IMR-90 (cell line): ENCODE measurements at regions not wholly inside any gene's neighbourhood (a gene's known extent, or its start where the extent isn't known, plus 50 kb on each side); places are given as distances from the start of the nearest gene placed in this dataset.

Experiments used
- ATAC-seq: fragments of 200-7000 bp; cut with Tn5 transposase; 2 replicates; pipeline ENCODE4 v1.9.1; 2020; ENCODE audit warnings: low read depth, mild to moderate bottlenecking, moderate library complexity
- BruUV-seq: library from RNA; stranded (reverse); fragments of 400-500 nt; replicated peaks from 2 replicates; lab custom pipeline; 2021; lab: Mats Ljungman, UMichigan
- CTCF ChIA-PET: fragments of 300-600 bp; formaldehyde crosslinking; extraction: SDS; loops from one replicate; lab custom pipeline; 2021; ENCODE audit warnings: antibody characterized with exemption; lab: Yijun Ruan, JAX
- POLR2A ChIA-PET: fragments of 300-600 bp; sonication (Branson Sonifier 250); formaldehyde crosslinking; loops from one replicate; lab custom pipeline; 2022; ENCODE audit warnings: antibody characterized with exemption; ENCODE audit not compliant: unreplicated experiment; lab: Charles Lee
- DNase-seq: peaks from one replicate; pipeline ENCODE4 v3.0.0; 2013
- H2AFZ ChIP-seq: replicated peaks from 2 replicates; pipeline ENCODE3; 2013; ENCODE audit warnings: low read length, mild to moderate bottlenecking; ENCODE audit not compliant: poor library complexity
- H2AK5ac ChIP-seq: 2 replicates; pipeline ENCODE4 v1.6.1; 2013; ENCODE audit warnings: low read depth, low read length, inconsistent platforms
- H2AK9ac ChIP-seq: replicated peaks from 2 replicates; pipeline ENCODE3; 2013; ENCODE audit warnings: mild to moderate bottlenecking, low read depth, low read length, moderate library complexity; ENCODE audit not compliant: poor library complexity
- H2BK120ac ChIP-seq: 2 replicates; pipeline ENCODE4 v1.6.1; 2013; ENCODE audit warnings: low read depth, low read length, inconsistent platforms
- H2BK15ac ChIP-seq: 3 replicates; pipeline ENCODE4 v1.6.1; 2013; ENCODE audit warnings: low read depth, low read length, inconsistent platforms
- H2BK20ac ChIP-seq: 2 replicates; pipeline ENCODE4 v1.6.1; 2013; ENCODE audit warnings: low read depth, mild to moderate bottlenecking, inconsistent platforms, low read length, moderate library complexity
- H2BK5ac ChIP-seq: 2 replicates; pipeline ENCODE4 v1.6.1; 2013; ENCODE audit warnings: mild to moderate bottlenecking, low read depth, low read length, inconsistent platforms; ENCODE audit not compliant: poor library complexity, severe bottlenecking
- H3K14ac ChIP-seq: replicated peaks from 2 replicates; pipeline ENCODE4 v1.6.1; 2013; ENCODE audit warnings: low read depth, low read length, inconsistent platforms
- H3K18ac ChIP-seq: 2 replicates; pipeline ENCODE4 v1.6.1; 2013; ENCODE audit warnings: low read depth, low read length, control low read depth
- H3K23ac ChIP-seq: 2 replicates; pipeline ENCODE4 v1.6.1; 2013; ENCODE audit warnings: low read depth, low read length, inconsistent platforms
- H3K27ac ChIP-seq: 2 replicates; pipeline ENCODE4 v1.5.1; 2013; ENCODE audit warnings: mild to moderate bottlenecking, control low read depth, low read length; ENCODE audit not compliant: insufficient read depth
- H3K27me3 ChIP-seq: 2 replicates; pipeline ENCODE4 v1.6.1; 2013; ENCODE audit warnings: low read length; ENCODE audit not compliant: control insufficient read depth, insufficient read depth
- H3K36me3 ChIP-seq: 2 replicates; pipeline ENCODE4 v1.6.1; 2013; ENCODE audit warnings: low read length, mixed read lengths; ENCODE audit not compliant: control insufficient read depth, insufficient read depth
- H3K4ac ChIP-seq: 2 replicates; pipeline ENCODE4 v1.6.1; 2013; ENCODE audit warnings: low read depth, low read length, inconsistent platforms
- H3K4me1 ChIP-seq: 2 replicates; pipeline ENCODE4 v1.6.1; 2013; ENCODE audit warnings: low read length, mixed read lengths; ENCODE audit not compliant: control insufficient read depth, insufficient read depth
- H3K4me2 ChIP-seq: 2 replicates; pipeline ENCODE4 v1.6.1; 2013; ENCODE audit warnings: low read depth, mild to moderate bottlenecking, control low read depth, low read length, moderate library complexity
- H3K4me3 ChIP-seq: 2 replicates; pipeline ENCODE4 v1.5.1; 2013; ENCODE audit warnings: low read depth, mild to moderate bottlenecking, control low read depth, low read length, moderate library complexity; ENCODE audit not compliant: insufficient read depth
- H3K56ac ChIP-seq: 2 replicates; pipeline ENCODE4 v1.6.1; 2013; ENCODE audit warnings: low read length, inconsistent platforms; ENCODE audit not compliant: insufficient read depth; ENCODE audit errors: extremely low read depth
- H3K79me1 ChIP-seq, 2 experiments: 2 replicates each; pipeline ENCODE4 v1.6.1; 2013; ENCODE audit warnings: low read length in 2 of 2, inconsistent platforms in 1 of 2, low read depth in 1 of 2
- H3K9ac ChIP-seq: 2 replicates; pipeline ENCODE4 v1.6.1; 2013; ENCODE audit warnings: low read depth, low read length, control low read depth
- H3K9me1 ChIP-seq: 2 replicates; pipeline ENCODE4 v1.6.1; 2013; ENCODE audit warnings: low read length, inconsistent platforms; ENCODE audit not compliant: insufficient read depth
- H3K9me3 ChIP-seq: 2 replicates; pipeline ENCODE4 v1.6.1; 2013; ENCODE audit warnings: low read length; ENCODE audit not compliant: control insufficient read depth, insufficient read depth
- H4K20me1 ChIP-seq: 2 replicates; pipeline ENCODE4 v1.6.1; 2013; ENCODE audit warnings: low read length, inconsistent platforms; ENCODE audit not compliant: insufficient read depth
- H4K5ac ChIP-seq: 2 replicates; pipeline ENCODE4 v1.6.1; 2013; ENCODE audit warnings: mild to moderate bottlenecking, low read depth, low read length, control low read depth
- H4K8ac ChIP-seq, 2 experiments: 2 replicates each; pipeline ENCODE4 v1.6.1; 2013; ENCODE audit warnings: low read depth in 2 of 2, low read length in 2 of 2, control low read depth in 1 of 2, inconsistent platforms in 1 of 2
- H4K91ac ChIP-seq: 2 replicates; pipeline ENCODE4 v1.6.1; 2013; ENCODE audit warnings: low read depth, low read length, inconsistent platforms; ENCODE audit not compliant: insufficient read depth
- BHLHE40 ChIP-seq: fragments of 150-350 bp; IDR thresholded peaks from 2 replicates; pipeline ENCODE4 v1.6.1; 2016; ENCODE audit warnings: mild to moderate bottlenecking, low read depth, low read length
- CEBPB ChIP-seq: IDR thresholded peaks from 2 replicates; pipeline ENCODE4 v1.6.1; 2012; ENCODE audit warnings: low read depth, low read length, improper control_type of control experiment
- CHD1 ChIP-seq: IDR thresholded peaks from 2 replicates; pipeline ENCODE4 v1.6.1; 2012; ENCODE audit warnings: low read depth, low read length, improper control_type of control experiment
- FOS ChIP-seq: fragments of 150-350 bp; IDR thresholded peaks from 2 replicates; pipeline ENCODE4 v1.6.1; 2016; ENCODE audit warnings: low read depth, low read length
- MAFK ChIP-seq: IDR thresholded peaks from 2 replicates; pipeline ENCODE4 v1.6.1; 2012; ENCODE audit warnings: low read depth, low read length, improper control_type of control experiment
- MAZ ChIP-seq: IDR thresholded peaks from 2 replicates; pipeline ENCODE4 v1.6.1; 2012; ENCODE audit warnings: low read depth, mild to moderate bottlenecking, low read length, improper control_type of control experiment, moderate library complexity, borderline replicate concordance
- MXI1 ChIP-seq: IDR thresholded peaks from 2 replicates; pipeline ENCODE4 v1.6.1; 2012; ENCODE audit warnings: low read depth, mild to moderate bottlenecking, low read length, moderate library complexity, borderline replicate concordance
- NFE2L2 ChIP-seq: fragments of 150-350 bp; IDR thresholded peaks from 2 replicates; pipeline ENCODE4 v1.6.1; 2016; ENCODE audit warnings: low read depth, mild to moderate bottlenecking, low read length
- POLR2A ChIP-seq: IDR thresholded peaks from 2 replicates; pipeline ENCODE4 v1.6.1; 2012; ENCODE audit warnings: mild to moderate bottlenecking, low read depth, low read length
- RAD21 ChIP-seq: IDR thresholded peaks from 2 replicates; pipeline ENCODE4 v1.6.1; 2012; ENCODE audit warnings: low read length, improper control_type of control experiment
- RCOR1 ChIP-seq: IDR thresholded peaks from 2 replicates; pipeline ENCODE4 v1.6.1; 2012; ENCODE audit warnings: mild to moderate bottlenecking, low read length, improper control_type of control experiment; ENCODE audit not compliant: insufficient replicate concordance
- RFX5 ChIP-seq: IDR thresholded peaks from 2 replicates; pipeline ENCODE4 v1.8.0; 2012; ENCODE audit warnings: low read depth, mild to moderate bottlenecking, low read length, moderate library complexity
- SMC3 ChIP-seq: fragments of 150-350 bp; IDR thresholded peaks from 2 replicates; pipeline ENCODE4 v1.6.1; 2016; ENCODE audit warnings: low read depth, mild to moderate bottlenecking, antibody characterized with exemption, low read length, moderate library complexity
- USF2 ChIP-seq: fragments of 150-350 bp; IDR thresholded peaks from 2 replicates; pipeline ENCODE4 v1.6.1; 2017; ENCODE audit warnings: mild to moderate bottlenecking, antibody characterized with exemption, low read length, low read depth
- WGBS, 2 experiments: methylation state at CpG; one replicate each; pipeline versions ENCODE4 v1.1.5 to v1.1.7; 2013; ENCODE audit warnings: missing lambda C conversion rate in 2 of 2; ENCODE audit not compliant: insufficient read length in 1 of 2; ENCODE audit errors: extremely low coverage in 2 of 2; 5-methylcytosine and 5-hydroxymethylcytosine counted together
- dilution Hi-C: fragments of 300-500 bp; cut with HindIII; formaldehyde crosslinking; loops from one replicate; pipeline ENCODE4 v1.14.3; 2018; ENCODE audit warnings: low sequenced_read_pairs; ENCODE audit not compliant: unreplicated experiment
- in situ Hi-C: fragments of 300-500 bp; cut with MboI; formaldehyde crosslinking; loops from 3 replicates; pipeline ENCODE4 v1.14.3; 2019; ENCODE audit warnings: low sequenced_read_pairs, inconsistent platforms, mixed read lengths
- intact Hi-C: fragments of 100-400 bp; cut with micrococcal nuclease; formaldehyde crosslinking; loops from 2 replicates; pipeline ENCODE4 v1.10.0; 2022
- TF ChIP-seq, protein P1 (sequence below): fragments of 150-350 bp; IDR thresholded peaks from 2 replicates; pipeline ENCODE4 v1.6.1; 2016; ENCODE audit warnings: low read depth, mild to moderate bottlenecking, low read length, moderate library complexity, borderline replicate concordance
- TF ChIP-seq, protein P2 (sequence below): conservative IDR thresholded peaks from 2 replicates; pipeline ENCODE4 v1.5.1; 2012; ENCODE audit warnings: mild to moderate bottlenecking, low read depth, low read length, improper control_type of control experiment

DNA sequence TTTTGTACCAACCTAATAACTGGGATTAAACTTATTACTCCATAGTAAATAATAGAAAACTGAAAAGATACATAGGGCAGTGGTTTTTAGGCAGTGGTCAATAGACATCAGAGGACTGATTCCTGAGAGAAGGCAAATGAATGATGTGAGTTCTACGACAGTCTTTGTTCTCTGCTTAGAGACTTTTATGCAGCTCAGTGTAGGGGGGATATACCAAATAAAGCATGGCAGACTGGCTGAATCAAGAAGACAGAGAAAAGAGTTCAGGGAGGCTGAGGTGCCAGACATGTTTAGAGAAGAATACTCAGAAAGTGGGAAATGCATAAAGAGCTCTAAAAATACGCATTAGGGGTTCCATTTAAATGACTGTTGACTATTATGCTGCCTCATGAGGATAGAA, 320.8 kb upstream of the FAR2 start:
- no peak overlapping the region for H3K23ac ChIP-seq
- dilution Hi-C loops = no loop called here

More for the DNA sequence above, 320.8 kb upstream of the FAR2 start:
- no peak overlapping the region for H2AK5ac ChIP-seq
- no peak overlapping the region for H2BK120ac ChIP-seq
- intact Hi-C loops = no loop called here
- H2BK20ac ChIP-seq = no peak overlapping the region
- H3K14ac ChIP-seq = no peak overlapping the region
- no peak overlapping the region for H3K4me3 ChIP-seq
- H3K18ac ChIP-seq = no peak overlapping the region
- ATAC-seq = no peak
- H3K36me3 ChIP-seq = no peaks in the 10 kb centered on the region
- no peak overlapping the region for H2BK15ac ChIP-seq
- DNase-seq = no peak
- no peaks in the 10 kb centered on the region for H3K4me1 ChIP-seq
- no peak overlapping the region for H3K9ac ChIP-seq
- no peaks in the 10 kb centered on the region; the same call in 1 of the 2 replicates for H3K27me3 ChIP-seq
- no peaks in the 10 kb centered on the region for H3K79me1 ChIP-seq
- no peak overlapping the region for H2BK5ac ChIP-seq
- ChIA-PET POLR2A (no interaction called here), CTCF (no interaction called here)
- H4K91ac ChIP-seq = no peak overlapping the region
- 70% methylated on average over 2 of the region's 2 CpGs; no CpG with 5 or more reads in 1 of the 2 experiments for WGBS, 2 experiments
- H3K27ac ChIP-seq = no peak overlapping the region
- no peak overlapping the region for H4K5ac ChIP-seq
- H3K9me3 ChIP-seq = no peaks in the 10 kb centered on the region
- H2AFZ ChIP-seq = no peak overlapping the region
- H3K4me2 ChIP-seq = no peak overlapping the region
- H3K56ac ChIP-seq = no peak overlapping the region
- no TSS peak for BruUV-seq
- no peak overlapping the region for H4K8ac ChIP-seq
- in situ Hi-C loops = no loop called here
- TF ChIP-seq RFX5 (no peak), MXI1 (no peak), POLR2A (no peak), FOS (no peak), NFE2L2 (no peak), BHLHE40 (no peak), RAD21 (no peak), USF2 (no peak), RCOR1 (no peak), SMC3 (no peak), MAFK (no peak), CHD1 (no peak), CEBPB (no peak), MAZ (no peak)
- TF ChIP-seq, protein P1, sequence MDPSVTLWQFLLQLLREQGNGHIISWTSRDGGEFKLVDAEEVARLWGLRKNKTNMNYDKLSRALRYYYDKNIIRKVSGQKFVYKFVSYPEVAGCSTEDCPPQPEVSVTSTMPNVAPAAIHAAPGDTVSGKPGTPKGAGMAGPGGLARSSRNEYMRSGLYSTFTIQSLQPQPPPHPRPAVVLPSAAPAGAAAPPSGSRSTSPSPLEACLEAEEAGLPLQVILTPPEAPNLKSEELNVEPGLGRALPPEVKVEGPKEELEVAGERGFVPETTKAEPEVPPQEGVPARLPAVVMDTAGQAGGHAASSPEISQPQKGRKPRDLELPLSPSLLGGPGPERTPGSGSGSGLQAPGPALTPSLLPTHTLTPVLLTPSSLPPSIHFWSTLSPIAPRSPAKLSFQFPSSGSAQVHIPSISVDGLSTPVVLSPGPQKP = no peak
- TF ChIP-seq, protein P2, sequence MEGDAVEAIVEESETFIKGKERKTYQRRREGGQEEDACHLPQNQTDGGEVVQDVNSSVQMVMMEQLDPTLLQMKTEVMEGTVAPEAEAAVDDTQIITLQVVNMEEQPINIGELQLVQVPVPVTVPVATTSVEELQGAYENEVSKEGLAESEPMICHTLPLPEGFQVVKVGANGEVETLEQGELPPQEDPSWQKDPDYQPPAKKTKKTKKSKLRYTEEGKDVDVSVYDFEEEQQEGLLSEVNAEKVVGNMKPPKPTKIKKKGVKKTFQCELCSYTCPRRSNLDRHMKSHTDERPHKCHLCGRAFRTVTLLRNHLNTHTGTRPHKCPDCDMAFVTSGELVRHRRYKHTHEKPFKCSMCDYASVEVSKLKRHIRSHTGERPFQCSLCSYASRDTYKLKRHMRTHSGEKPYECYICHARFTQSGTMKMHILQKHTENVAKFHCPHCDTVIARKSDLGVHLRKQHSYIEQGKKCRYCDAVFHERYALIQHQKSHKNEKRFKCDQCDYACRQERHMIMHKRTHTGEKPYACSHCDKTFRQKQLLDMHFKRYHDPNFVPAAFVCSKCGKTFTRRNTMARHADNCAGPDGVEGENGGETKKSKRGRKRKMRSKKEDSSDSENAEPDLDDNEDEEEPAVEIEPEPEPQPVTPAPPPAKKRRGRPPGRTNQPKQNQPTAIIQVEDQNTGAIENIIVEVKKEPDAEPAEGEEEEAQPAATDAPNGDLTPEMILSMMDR = no peak
- no peaks in the 10 kb centered on the region for H4K20me1 ChIP-seq
- H3K9me1 ChIP-seq = no peaks in the 10 kb centered on the region
- H2AK9ac ChIP-seq = no peak overlapping the region
- no peak overlapping the region for H3K4ac ChIP-seq
